GM12892 (cell line): ENCODE measurements at regions not wholly inside any gene's neighbourhood (a gene's known extent, or its start where the extent isn't known, plus 50 kb on each side); places are given as distances from the start of the nearest gene placed in this dataset.

Experiments used
- DNase-seq: peaks from one replicate; pipeline ENCODE4 v3.0.0; 2011; ENCODE audit not compliant: insufficient read length
- FAIRE-seq: peaks from 2 replicates; lab custom pipeline; 2011; peaks lifted over from hg19 to GRCh38; lab: Jason Lieb, UNC
- POLR2A ChIP-seq: IDR thresholded peaks from 2 replicates; pipeline ENCODE4 v1.6.1; 2011; ENCODE audit warnings: low read depth, low read length, control low read depth
- POLR2AphosphoS5 ChIP-seq: IDR thresholded peaks from 2 replicates; pipeline ENCODE4 v1.6.1; 2011; ENCODE audit warnings: low read depth, low read length, control low read depth
- TAF1 ChIP-seq: IDR thresholded peaks from 2 replicates; pipeline ENCODE4 v1.6.1; 2011; ENCODE audit warnings: low read depth, mild to moderate bottlenecking, control low read depth, low read length, borderline replicate concordance

- no peak for FAIRE-seq
- no peak for DNase-seq
- no peak for TF ChIP-seq TAF1
- TF ChIP-seq POLR2AphosphoS5: no peak
- no peak for TF ChIP-seq POLR2A
These were observed 362.5 kb downstream of the MRPL39 start for GRCh38 chr21:25244735-25245134.

- TF ChIP-seq POLR2AphosphoS5: no peak
- TF ChIP-seq POLR2A: no peak
- TF ChIP-seq TAF1: no peak
These were observed 363.5 kb downstream of the MRPL39 start for GRCh38 chr21:25243808-25244207.

GRCh38 chr21:25240974-25241373, 366.3 kb downstream of the MRPL39 start:
- no peak for DNase-seq
- FAIRE-seq: no peak
- no peak for TF ChIP-seq TAF1
- TF ChIP-seq POLR2AphosphoS5: no peak
- TF ChIP-seq POLR2A: no peak

More at GRCh38 chr21:25243808-25244207, 363.5 kb downstream of the MRPL39 start:
- FAIRE-seq (no peak), DNase-seq (no peak)

- FAIRE-seq (no peak), DNase-seq (no peak)
- TF ChIP-seq POLR2A: no peak
- no peak for TF ChIP-seq POLR2AphosphoS5
- no peak for TF ChIP-seq TAF1
These were observed 372.2 kb downstream of the MRPL39 start for GRCh38 chr21:25234857-25235801.

GRCh38 chr21:25220954-25221353, 386.3 kb downstream of the MRPL39 start:
- FAIRE-seq (no peak), DNase-seq (no peak)
- TF ChIP-seq TAF1 (no peak), POLR2A (no peak), POLR2AphosphoS5 (no peak)

- TF ChIP-seq TAF1 (no peak), POLR2AphosphoS5 (no peak), POLR2A (no peak)
- DNase-seq: no peak
- FAIRE-seq: no peak
These were observed 387.1 kb downstream of the MRPL39 start for GRCh38 chr21:25220169-25220568.

- FAIRE-seq: peak; percentile 78
- DNase-seq: no peak
These were observed 391.4 kb downstream of the MRPL39 start for GRCh38 chr21:25215698-25216384.

GRCh38 chr21:25214676-25215075, 392.6 kb downstream of the MRPL39 start:
- TF ChIP-seq POLR2AphosphoS5 (no peak), TAF1 (no peak), POLR2A (no peak)
- FAIRE-seq: no peak
- DNase-seq: no peak

More at GRCh38 chr21:25215698-25216384, 391.4 kb downstream of the MRPL39 start:
- no peak for TF ChIP-seq POLR2A
- no peak for TF ChIP-seq TAF1
- no peak for TF ChIP-seq POLR2AphosphoS5

GRCh38 chr21:25199944-25200343, 407.3 kb downstream of the MRPL39 start:
- no peak for DNase-seq
- no peak for FAIRE-seq
- no peak for TF ChIP-seq TAF1
- TF ChIP-seq POLR2AphosphoS5: no peak
- TF ChIP-seq POLR2A: no peak

- FAIRE-seq (peak; percentile 62), DNase-seq (no peak)
- TF ChIP-seq TAF1 (no peak), POLR2AphosphoS5 (no peak), POLR2A (no peak)
These were observed 416.1 kb downstream of the MRPL39 start for GRCh38 chr21:25191141-25191540.

- FAIRE-seq (no peak), DNase-seq (no peak)
- TF ChIP-seq POLR2AphosphoS5 (no peak), POLR2A (no peak), TAF1 (no peak)
These were observed 417.8 kb downstream of the MRPL39 start for GRCh38 chr21:25189497-25189896.

GRCh38 chr21:25188677-25189079, 418.6 kb downstream of the MRPL39 start:
- FAIRE-seq (peak; percentile 88), DNase-seq (no peak)
- TF ChIP-seq POLR2A (no peak), POLR2AphosphoS5 (no peak), TAF1 (no peak)
